ENCODE measurements at regions not wholly inside any gene's neighbourhood (a gene's known extent, or its start where the extent isn't known, plus 50 kb on each side); places are given as distances from the start of the nearest gene placed in this dataset.

DNA sequence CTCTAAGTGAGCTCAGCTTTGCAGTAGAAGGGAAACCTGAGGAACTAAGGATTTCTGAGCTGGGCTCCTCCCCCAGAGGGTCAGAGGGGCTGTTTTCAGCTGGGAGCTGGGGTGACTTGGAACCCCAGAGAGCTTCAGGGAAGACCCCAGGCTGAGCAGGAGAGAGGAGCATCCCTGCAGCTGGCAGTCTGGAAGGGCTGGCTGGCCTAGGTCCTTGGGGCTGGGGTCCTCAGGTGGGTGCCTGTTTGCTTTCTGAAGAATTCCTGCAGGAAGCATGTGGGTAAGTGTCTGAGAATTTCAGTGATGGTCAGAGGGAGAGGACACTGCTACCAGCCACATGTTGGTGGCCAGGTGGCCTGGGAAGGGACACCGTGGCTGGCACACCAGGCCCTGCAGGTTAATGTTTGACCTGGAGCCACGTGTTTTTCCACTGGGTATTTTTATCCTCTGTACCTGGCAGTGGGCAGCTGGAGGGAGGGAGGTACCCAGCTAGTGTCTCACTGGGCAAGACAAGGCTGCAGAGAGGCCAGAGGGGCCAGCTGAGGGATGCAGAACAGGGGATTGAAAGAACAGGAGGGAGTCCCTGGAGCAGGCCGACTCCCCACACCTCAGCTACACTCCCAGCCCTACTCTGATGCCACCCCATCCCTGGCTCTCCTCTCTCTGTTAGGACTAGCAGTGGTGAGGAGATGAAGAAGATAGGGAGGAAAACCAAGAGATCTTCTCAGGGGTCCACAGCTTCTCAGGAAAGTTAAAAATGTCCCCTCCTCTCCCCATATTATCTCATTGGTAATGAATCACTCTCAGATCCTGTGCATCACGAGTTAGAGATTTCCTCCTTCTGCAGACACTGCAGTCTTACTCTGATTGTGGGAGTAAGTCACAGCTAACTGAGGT, 143.6 kb downstream of the VEGFA start (continued):
- TF ChIP-seq ZNF384 (IDR thresholded peaks at IDR 0.05; ENCODE audit: low read depth, low read length) (no peak), FOXJ2 (tag; IDR thresholded peaks at IDR 0.05) (no peak), KAT8 (IDR thresholded peaks at IDR 0.05; ENCODE audit: low read depth) (no peak), PTBP1 (IDR thresholded peaks at IDR 0.05; ENCODE audit: low read depth, low read length) (no peak), ZNF175 (CRISPR knock-in tag; IDR thresholded peaks at IDR 0.05; ENCODE audit: low read depth) (peak; percentile 59; the same call in 1 of the 2 replicates), NR1H2 (CRISPR knock-in tag; IDR thresholded peaks at IDR 0.05) (no peak), NFE2L1 (tag; IDR thresholded peaks at IDR 0.05; ENCODE audit: borderline replicate concordance, low read depth) (no peak), SMARCA4 (IDR thresholded peaks at IDR 0.05) (peak; percentile 36; the same call in 1 of the 2 replicates), HMGXB4 (CRISPR knock-in tag; IDR thresholded peaks at IDR 0.05) (no peak), FUS (optimal IDR thresholded peaks at IDR 0.05; ENCODE audit: low read depth, low read length) (no peak), GTF2F1 (IDR thresholded peaks at IDR 0.05; ENCODE audit: low read depth, low read length) (no peak), ZNF699 (CRISPR knock-in tag; IDR thresholded peaks at IDR 0.05; ENCODE audit: insufficient replicate concordance) (no peak), BHLHE40 (IDR thresholded peaks at IDR 0.05; ENCODE audit: low read length) (0 out of 2 replicates have a peak, but pooled peaks have one; percentile 18), ZBTB9 (CRISPR knock-in tag; IDR thresholded peaks at IDR 0.05) (0 out of 2 replicates have a peak, but pooled peaks have one; percentile 64), ZNF224 (CRISPR knock-in tag; IDR thresholded peaks at IDR 0.05) (no peak)
- TF ChIP-seq, protein P1, sequence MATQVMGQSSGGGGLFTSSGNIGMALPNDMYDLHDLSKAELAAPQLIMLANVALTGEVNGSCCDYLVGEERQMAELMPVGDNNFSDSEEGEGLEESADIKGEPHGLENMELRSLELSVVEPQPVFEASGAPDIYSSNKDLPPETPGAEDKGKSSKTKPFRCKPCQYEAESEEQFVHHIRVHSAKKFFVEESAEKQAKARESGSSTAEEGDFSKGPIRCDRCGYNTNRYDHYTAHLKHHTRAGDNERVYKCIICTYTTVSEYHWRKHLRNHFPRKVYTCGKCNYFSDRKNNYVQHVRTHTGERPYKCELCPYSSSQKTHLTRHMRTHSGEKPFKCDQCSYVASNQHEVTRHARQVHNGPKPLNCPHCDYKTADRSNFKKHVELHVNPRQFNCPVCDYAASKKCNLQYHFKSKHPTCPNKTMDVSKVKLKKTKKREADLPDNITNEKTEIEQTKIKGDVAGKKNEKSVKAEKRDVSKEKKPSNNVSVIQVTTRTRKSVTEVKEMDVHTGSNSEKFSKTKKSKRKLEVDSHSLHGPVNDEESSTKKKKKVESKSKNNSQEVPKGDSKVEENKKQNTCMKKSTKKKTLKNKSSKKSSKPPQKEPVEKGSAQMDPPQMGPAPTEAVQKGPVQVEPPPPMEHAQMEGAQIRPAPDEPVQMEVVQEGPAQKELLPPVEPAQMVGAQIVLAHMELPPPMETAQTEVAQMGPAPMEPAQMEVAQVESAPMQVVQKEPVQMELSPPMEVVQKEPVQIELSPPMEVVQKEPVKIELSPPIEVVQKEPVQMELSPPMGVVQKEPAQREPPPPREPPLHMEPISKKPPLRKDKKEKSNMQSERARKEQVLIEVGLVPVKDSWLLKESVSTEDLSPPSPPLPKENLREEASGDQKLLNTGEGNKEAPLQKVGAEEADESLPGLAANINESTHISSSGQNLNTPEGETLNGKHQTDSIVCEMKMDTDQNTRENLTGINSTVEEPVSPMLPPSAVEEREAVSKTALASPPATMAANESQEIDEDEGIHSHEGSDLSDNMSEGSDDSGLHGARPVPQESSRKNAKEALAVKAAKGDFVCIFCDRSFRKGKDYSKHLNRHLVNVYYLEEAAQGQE (IDR thresholded peaks at IDR 0.05; ENCODE audit: borderline replicate concordance): no peak
- TF ChIP-seq, protein P1 (CRISPR knock-in tag; IDR thresholded peaks at IDR 0.05; ENCODE audit: low read depth): no peak

Measured in K562 (cell line).